Nephron (organoid): ENCODE measurements at regions not wholly inside any gene's neighbourhood (a gene's known extent, or its start where the extent isn't known, plus 50 kb on each side); places are given as distances from the start of the nearest gene placed in this dataset.

Experiments
- H3K27ac Mint-ChIP-seq, 3 experiments: 2 replicates each; pipeline ENCODE4 v1.8.0; 2020; ENCODE audit warnings: mixed read lengths in 3 of 3, mild to moderate bottlenecking in 2 of 3, moderate library complexity in 1 of 3
- H3K27me3 Mint-ChIP-seq: 2 replicates; pipeline ENCODE4 v1.8.0; 2021; ENCODE audit warnings: low read depth, mild to moderate bottlenecking, moderate library complexity, mixed read lengths
- H3K36me3 Mint-ChIP-seq: 2 replicates; pipeline ENCODE4 v1.8.0; 2020; ENCODE audit warnings: low read depth, mixed read lengths
- H3K4me1 Mint-ChIP-seq: 2 replicates; pipeline ENCODE4 v1.8.0; 2020; ENCODE audit warnings: mixed read lengths
- H3K4me3 Mint-ChIP-seq, 3 experiments: 2 replicates each; pipeline ENCODE4 v1.8.0; 2020; ENCODE audit warnings: mild to moderate bottlenecking in 3 of 3, mixed read lengths in 3 of 3, moderate library complexity in 2 of 3
- H3K9me3 Mint-ChIP-seq: 2 replicates; pipeline ENCODE4 v1.8.0; 2020; ENCODE audit warnings: mixed read lengths
- CTCF ChIP-seq, 3 experiments: fragments of 200-600 bp; sonication (generic); IDR thresholded peaks; one replicate each; pipeline ENCODE4 v1.5.0; 2021; ENCODE audit warnings: antibody characterized with exemption in 3 of 3; ENCODE audit not compliant: unreplicated experiment in 3 of 3

GRCh38 chr4:157667836-157668235, 447.3 kb downstream of the GRIA2 start:
- Mint-ChIP-seq H3K36me3 (no peaks in the 10 kb centered on the region), H3K4me1 (no peaks in the 10 kb centered on the region), H3K27ac (no peak overlapping the region), H3K4me3 (no peak overlapping the region), H3K9me3 (no peaks in the 10 kb centered on the region), H3K27me3 (no peaks in the 10 kb centered on the region)
- no peak for TF ChIP-seq CTCF (IDR thresholded peaks at IDR 0.05; ENCODE audit: unreplicated experiment in 3 of 3)

- Mint-ChIP-seq H3K27ac (no peak overlapping the region), H3K36me3 (no peaks in the 10 kb centered on the region), H3K27me3 (no peaks in the 10 kb centered on the region), H3K4me1 (no peaks in the 10 kb centered on the region), H3K9me3 (no peaks in the 10 kb centered on the region), H3K4me3 (no peak overlapping the region)
- TF ChIP-seq CTCF (IDR thresholded peaks at IDR 0.05; ENCODE audit: unreplicated experiment in 3 of 3) = no peak
Measured at GRCh38 chr4:157664726-157665125, 444.2 kb downstream of the GRIA2 start.

- H3K27ac Mint-ChIP-seq = no peak overlapping the region
- no peak for TF ChIP-seq CTCF (IDR thresholded peaks at IDR 0.05; ENCODE audit: unreplicated experiment in 3 of 3)
- no peaks in the 10 kb centered on the region for H3K36me3 Mint-ChIP-seq
- no peaks in the 10 kb centered on the region for H3K27me3 Mint-ChIP-seq
- no peaks in the 10 kb centered on the region for H3K9me3 Mint-ChIP-seq
- H3K4me1 Mint-ChIP-seq = peaks cover 10% of the 10 kb centered on the region
- H3K4me3 Mint-ChIP-seq = no peak overlapping the region
Measured at GRCh38 chr4:157655096-157655809, 434.7 kb downstream of the GRIA2 start.

GRCh38 chr4:157643257-157643656, 422.7 kb downstream of the GRIA2 start:
- Mint-ChIP-seq H3K4me1 (peaks cover 7% of the 10 kb centered on the region), H3K4me3 (no peak overlapping the region), H3K36me3 (no peaks in the 10 kb centered on the region), H3K9me3 (peaks cover 9% of the 10 kb centered on the region), H3K27ac (no peak overlapping the region), H3K27me3 (no peaks in the 10 kb centered on the region)
- TF ChIP-seq CTCF (IDR thresholded peaks at IDR 0.05; ENCODE audit: unreplicated experiment in 3 of 3) = no peak

- Mint-ChIP-seq H3K27me3 (no peaks in the 10 kb centered on the region), H3K27ac (no peak overlapping the region), H3K4me1 (no peaks in the 10 kb centered on the region), H3K9me3 (peaks cover 26% of the 10 kb centered on the region), H3K36me3 (peaks cover 3% of the 10 kb centered on the region), H3K4me3 (no peak overlapping the region)
- no peak for TF ChIP-seq CTCF (IDR thresholded peaks at IDR 0.05; ENCODE audit: unreplicated experiment in 3 of 3)
Measured at GRCh38 chr4:157634057-157634456, 413.5 kb downstream of the GRIA2 start.
